Stomach (tissue), 8 donors: ENCODE measurements at regions not wholly inside any gene's neighbourhood (a gene's known extent, or its start where the extent isn't known, plus 50 kb on each side); places are given as distances from the start of the nearest gene placed in this dataset.

Experiments
- DNase-seq, 2 donors: peaks; one replicate each; pipeline versions ENCODE4 v3.0.0 to v3.0.0-alpha.2; 2013 to 2019
- H3K27ac ChIP-seq, 5 donors: fragments of 200-600 bp in 4 of 5; sonication (generic) in 4 of 5; one replicate each; pipeline ENCODE4 v1.5.1; 2013 to 2019; ENCODE audit warnings: mild to moderate bottlenecking in 1 of 5, moderate library complexity in 1 of 5
- H3K27me3 ChIP-seq, 3 donors: fragments of 200-600 bp; sonication (generic); one replicate each; pipeline ENCODE4 v1.5.1; 2017 to 2019; ENCODE audit warnings: mixed run types in 1 of 3
- H3K36me3 ChIP-seq, 4 donors: fragments of 200-600 bp; sonication (generic); 1 replicate in 3 of 4; 2 replicates in 1 of 4; pipeline ENCODE4 v1.5.1; 2016 to 2019
- H3K4me1 ChIP-seq, 4 donors: fragments of 200-600 bp; sonication (generic); one replicate each; pipeline ENCODE4 v1.5.1; 2016 to 2019
- H3K4me3 ChIP-seq, 4 donors: fragments of 200-600 bp; sonication (generic) in 3 of 4; one replicate each; pipeline ENCODE4 v1.5.1; 2016 to 2019; ENCODE audit warnings: mild to moderate bottlenecking in 1 of 4
- H3K9me3 ChIP-seq, 4 donors: fragments of 200-600 bp; sonication (generic); one replicate each; pipeline ENCODE4 v1.5.1; 2016 to 2019
- EP300 ChIP-seq: sonication (generic); formaldehyde crosslinking; IDR thresholded peaks from one replicate; pipeline ENCODE4 v1.6.1; 2017; ENCODE audit warnings: antibody characterized with exemption
- POLR2A ChIP-seq, 4 donors: fragments of 450-650 bp; IDR thresholded peaks; one replicate each; pipeline ENCODE4 v1.6.1; 2016; ENCODE audit warnings: antibody characterized with exemption in 4 of 4, control low read depth in 2 of 4, mild to moderate bottlenecking in 1 of 4, moderate library complexity in 1 of 4
- POLR2AphosphoS5 ChIP-seq, 3 donors: sonication (generic); formaldehyde crosslinking; IDR thresholded peaks; one replicate each; pipeline ENCODE4 v1.6.1; 2016; ENCODE audit warnings: antibody characterized with exemption in 3 of 3
- WGBS, 5 donors: extraction: QIAGEN DNeasy Blood & Tissue Kit in 3 of 5; methylation state at CpG; one replicate each; pipeline versions ENCODE4 v1.1.5 to v1.1.7; 2013 to 2018; 5-methylcytosine and 5-hydroxymethylcytosine counted together
- intact Hi-C: fragments of 100-400 bp; cut with DNase I; formaldehyde crosslinking; loops from one replicate; pipeline ENCODE4 v1.15.1; 2023; ENCODE audit warnings: low total_unique reads
- TF ChIP-seq, protein P1 (sequence below), 7 experiments: fragments of 450-650 bp in 4 of 7; fragments of 200-600 bp in 3 of 7; sonication (generic) in 3 of 7; IDR thresholded peaks; one replicate each; pipeline ENCODE4 v1.5.1; 2016 to 2019; ENCODE audit warnings: antibody characterized with exemption in 7 of 7, control low read depth in 2 of 7, mild to moderate bottlenecking in 1 of 7
- donor health status: healthy with polysubstance abuse.
- donor health status: Bipolar disorder and iron deficiency.
- donor health status: healthy.

DNA sequence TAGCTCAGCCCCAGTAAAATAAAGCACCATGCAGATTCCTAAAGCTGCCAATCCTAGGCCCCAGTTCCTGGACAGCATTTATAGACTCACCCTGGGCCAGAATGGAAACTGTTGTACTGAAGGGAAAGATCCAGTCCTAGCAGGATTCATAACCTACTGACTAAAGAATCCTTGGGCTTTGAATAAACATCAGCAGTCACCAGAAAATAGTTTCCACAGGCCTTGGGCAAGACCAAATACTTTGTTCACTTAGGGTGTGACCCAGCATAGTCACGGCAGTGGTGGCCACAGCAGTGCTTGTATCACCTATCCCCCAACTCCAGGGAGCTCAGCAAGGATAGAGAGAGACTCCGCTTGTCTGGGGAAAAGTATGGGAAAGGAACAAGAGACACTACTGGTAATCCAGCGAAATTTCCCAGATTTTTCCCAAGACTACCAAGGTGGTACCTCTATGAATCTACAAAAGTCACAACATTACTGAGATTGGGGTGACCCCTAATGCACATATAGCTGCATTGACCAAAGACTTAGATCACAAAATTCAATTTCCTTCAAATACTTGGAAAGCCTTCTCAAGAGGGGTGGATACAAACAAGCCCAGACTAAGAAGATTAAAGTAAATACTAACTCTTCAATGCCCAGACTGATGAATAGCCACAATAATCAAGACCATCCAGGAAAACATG is 748.1 kb upstream of the LRATD1 start:
- intact Hi-C loops, result no loop called here
- no peaks in the 10 kb centered on the region for H3K27me3 ChIP-seq
- H3K36me3 ChIP-seq, result no peaks in the 10 kb centered on the region
- no peak overlapping the region for H3K27ac ChIP-seq
- TF ChIP-seq POLR2AphosphoS5 (IDR thresholded peaks at IDR 0.05), result no peak
- TF ChIP-seq POLR2A (IDR thresholded peaks at IDR 0.05), result no peak
- no peak for TF ChIP-seq EP300
- TF ChIP-seq, protein P1, sequence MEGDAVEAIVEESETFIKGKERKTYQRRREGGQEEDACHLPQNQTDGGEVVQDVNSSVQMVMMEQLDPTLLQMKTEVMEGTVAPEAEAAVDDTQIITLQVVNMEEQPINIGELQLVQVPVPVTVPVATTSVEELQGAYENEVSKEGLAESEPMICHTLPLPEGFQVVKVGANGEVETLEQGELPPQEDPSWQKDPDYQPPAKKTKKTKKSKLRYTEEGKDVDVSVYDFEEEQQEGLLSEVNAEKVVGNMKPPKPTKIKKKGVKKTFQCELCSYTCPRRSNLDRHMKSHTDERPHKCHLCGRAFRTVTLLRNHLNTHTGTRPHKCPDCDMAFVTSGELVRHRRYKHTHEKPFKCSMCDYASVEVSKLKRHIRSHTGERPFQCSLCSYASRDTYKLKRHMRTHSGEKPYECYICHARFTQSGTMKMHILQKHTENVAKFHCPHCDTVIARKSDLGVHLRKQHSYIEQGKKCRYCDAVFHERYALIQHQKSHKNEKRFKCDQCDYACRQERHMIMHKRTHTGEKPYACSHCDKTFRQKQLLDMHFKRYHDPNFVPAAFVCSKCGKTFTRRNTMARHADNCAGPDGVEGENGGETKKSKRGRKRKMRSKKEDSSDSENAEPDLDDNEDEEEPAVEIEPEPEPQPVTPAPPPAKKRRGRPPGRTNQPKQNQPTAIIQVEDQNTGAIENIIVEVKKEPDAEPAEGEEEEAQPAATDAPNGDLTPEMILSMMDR (IDR thresholded peaks at IDR 0.05), result no peak
- H3K9me3 ChIP-seq, result peaks cover 0 to 5% (median 0%) of the 10 kb centered on the region in 4 donors
- H3K4me1 ChIP-seq, result no peaks in the 10 kb centered on the region
- WGBS, 5 donors, result 83 to 92% (median 86%) methylated on average over 3 of the region's 3 CpGs
- peak in 1 of 2 donors; percentile 2 for DNase-seq
- no peak overlapping the region for H3K4me3 ChIP-seq

DNA sequence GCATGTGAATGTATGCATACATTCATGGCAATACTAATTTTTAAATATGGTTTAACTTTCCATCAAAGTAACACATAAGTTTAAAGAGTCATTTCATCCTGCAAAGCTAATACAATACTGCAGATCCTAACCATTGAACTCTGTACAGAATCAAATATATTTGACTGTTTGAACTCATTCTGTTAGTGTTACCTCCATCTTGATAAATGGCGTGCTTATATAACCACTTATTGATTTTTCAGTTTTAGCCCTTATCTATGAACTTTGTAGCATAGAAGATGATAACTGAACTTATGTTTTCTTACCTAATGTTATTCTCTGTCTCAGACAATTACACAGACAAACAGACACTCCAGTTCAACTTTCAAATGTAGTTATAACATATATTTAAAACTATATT is 731.0 kb upstream of the LRATD1 start:
- H3K36me3 ChIP-seq, result no peaks in the 10 kb centered on the region
- intact Hi-C loops, result no loop called here
- H3K27ac ChIP-seq, result no peak overlapping the region
- WGBS, 5 donors, result 33 to 61% (median 52%) methylated on average over 1 of the region's 1 CpG
- TF ChIP-seq EP300, result no peak
- TF ChIP-seq POLR2A (IDR thresholded peaks at IDR 0.05), result no peak
- TF ChIP-seq POLR2AphosphoS5 (IDR thresholded peaks at IDR 0.05), result no peak
- TF ChIP-seq, protein P1 (IDR thresholded peaks at IDR 0.05), result no peak
- H3K9me3 ChIP-seq, result peaks cover 0 to 7% (median 0%) of the 10 kb centered on the region in 4 donors
- no peak overlapping the region for H3K4me3 ChIP-seq
- no peaks in the 10 kb centered on the region for H3K27me3 ChIP-seq
- H3K4me1 ChIP-seq, result no peaks in the 10 kb centered on the region
- DNase-seq, result no peak

DNA sequence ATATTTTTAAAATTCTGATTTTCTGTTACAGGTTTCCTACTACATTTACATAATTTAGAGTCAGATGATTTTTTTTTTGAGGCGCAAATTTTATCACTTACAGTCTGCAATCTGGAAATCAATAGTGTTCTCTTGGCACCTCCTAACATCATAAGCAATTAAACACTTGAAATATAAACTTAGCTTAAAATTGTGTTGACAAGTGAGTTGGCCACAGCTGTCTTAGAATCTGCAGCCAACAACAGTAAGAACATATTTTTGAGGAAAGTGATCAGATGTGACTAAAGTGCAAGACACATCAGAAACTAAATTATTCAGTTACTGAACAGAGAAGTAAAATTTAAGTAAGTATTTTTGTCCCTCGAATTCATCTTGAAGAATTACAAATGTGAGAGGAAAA is 726.7 kb upstream of the LRATD1 start:
- Histone ChIP-seq H3K36me3 (no peaks in the 10 kb centered on the region), H3K27ac (no peak overlapping the region), H3K4me1 (no peaks in the 10 kb centered on the region), H3K9me3 (no peaks in the 10 kb centered on the region), H3K4me3 (no peak overlapping the region), H3K27me3 (no peaks in the 10 kb centered on the region)
- intact Hi-C loops, result no loop called here
- 52 to 73% (median 60%) methylated on average over 2 of the region's 2 CpGs for WGBS, 5 donors
- DNase-seq, result no peak
- TF ChIP-seq, protein P1 (IDR thresholded peaks at IDR 0.05), result no peak
- TF ChIP-seq POLR2A (IDR thresholded peaks at IDR 0.05) (no peak), EP300 (no peak), POLR2AphosphoS5 (IDR thresholded peaks at IDR 0.05) (no peak)

DNA sequence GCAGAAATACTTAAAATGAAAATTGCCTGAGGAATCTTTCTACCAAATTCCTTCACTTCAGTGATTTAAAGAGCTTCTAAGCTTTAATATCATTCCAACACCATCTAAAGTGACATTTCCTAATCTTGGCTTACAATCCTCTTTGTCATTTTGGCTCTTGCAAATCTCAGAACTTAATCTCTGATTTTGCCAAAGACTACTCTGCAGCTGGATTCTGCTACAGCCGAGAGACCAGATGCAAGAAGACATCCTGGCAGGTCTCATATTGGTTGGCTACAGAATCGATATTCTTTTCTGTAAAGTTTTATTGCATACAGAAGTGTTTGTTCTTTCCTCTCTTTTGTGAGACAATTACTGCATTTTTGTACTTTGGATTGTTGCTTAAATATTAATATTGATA is 716.5 kb upstream of the LRATD1 start:
- no peak for DNase-seq
- intact Hi-C loops, result no loop called here
- Histone ChIP-seq H3K27ac (no peak overlapping the region), H3K27me3 (no peaks in the 10 kb centered on the region), H3K9me3 (no peaks in the 10 kb centered on the region), H3K4me1 (no peaks in the 10 kb centered on the region), H3K4me3 (no peak overlapping the region), H3K36me3 (no peaks in the 10 kb centered on the region)
- 56 to 81% (median 64%) methylated on average over 2 of the region's 2 CpGs for WGBS, 5 donors
- TF ChIP-seq POLR2AphosphoS5 (IDR thresholded peaks at IDR 0.05) (no peak), POLR2A (IDR thresholded peaks at IDR 0.05) (no peak), EP300 (no peak)
- TF ChIP-seq, protein P1 (IDR thresholded peaks at IDR 0.05), result no peak
